ENCODE measurements at regions not wholly inside any gene's neighbourhood (a gene's known extent, or its start where the extent isn't known, plus 50 kb on each side); places are given as distances from the start of the nearest gene placed in this dataset.
A peak's percentile ranks its signal among the peaks of the same experiment; 100 is the strongest.

DNA sequence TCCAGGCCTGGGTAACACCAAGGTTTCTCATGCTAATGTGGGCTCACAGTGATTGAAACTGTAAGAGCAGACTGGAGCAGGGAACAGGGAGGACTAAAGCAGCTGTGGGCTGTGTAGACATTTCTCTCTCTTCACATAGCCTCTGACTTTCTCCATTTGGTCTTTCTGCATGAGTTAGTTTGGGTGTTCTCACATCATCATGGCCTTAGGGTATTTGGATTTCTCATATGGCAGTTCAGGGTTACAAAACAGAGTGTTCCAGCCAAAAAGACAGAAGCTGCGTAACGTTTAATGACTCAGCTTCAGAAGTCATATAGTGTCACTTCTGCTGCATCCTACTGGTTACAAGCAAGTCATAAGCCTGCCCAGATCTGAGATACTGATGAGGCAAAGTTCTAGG, 52.0 kb upstream of the OSBPL8 start:
- no peak for DNase-seq

DNA sequence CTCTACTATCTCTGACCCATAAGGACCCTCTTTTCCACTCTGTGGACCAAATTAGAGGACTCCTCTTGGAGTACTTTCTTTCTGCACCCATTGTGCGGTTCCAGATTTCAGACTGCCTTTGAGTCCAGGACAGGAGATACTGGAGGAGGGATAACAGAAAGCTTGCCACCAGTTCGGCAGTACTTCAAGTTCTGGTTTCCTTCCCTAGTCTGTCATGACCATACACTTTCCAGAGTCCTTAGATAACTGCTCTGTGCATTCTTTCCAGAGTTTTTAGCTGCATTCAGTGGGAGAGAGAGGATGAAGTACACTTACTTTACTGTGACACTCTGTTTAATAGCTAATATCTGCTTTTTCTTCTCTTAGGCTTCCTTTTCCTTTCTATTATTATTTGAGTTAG, 54.8 kb upstream of the OSBPL8 start:
- no peak for DNase-seq

DNA sequence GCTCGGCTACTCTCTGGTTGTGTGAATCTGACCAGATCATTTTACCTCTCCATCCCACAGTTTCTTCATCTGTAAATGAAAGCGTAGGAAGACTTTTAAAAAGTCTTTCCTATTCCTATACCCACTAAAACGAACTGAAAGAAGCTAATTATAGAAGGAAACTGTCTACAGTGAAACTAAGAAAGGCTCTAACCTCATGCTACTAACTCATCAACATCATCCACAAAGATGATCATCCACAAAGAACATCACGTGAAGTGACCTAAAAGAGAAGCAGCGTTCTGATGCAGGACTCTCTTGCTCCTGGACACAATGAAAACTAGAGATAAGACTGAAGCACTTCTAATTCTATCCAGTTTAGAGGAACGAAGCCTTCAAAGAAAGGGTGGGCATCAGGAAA, 58.5 kb upstream of the OSBPL8 start:
- DNase-seq = no peak

DNA sequence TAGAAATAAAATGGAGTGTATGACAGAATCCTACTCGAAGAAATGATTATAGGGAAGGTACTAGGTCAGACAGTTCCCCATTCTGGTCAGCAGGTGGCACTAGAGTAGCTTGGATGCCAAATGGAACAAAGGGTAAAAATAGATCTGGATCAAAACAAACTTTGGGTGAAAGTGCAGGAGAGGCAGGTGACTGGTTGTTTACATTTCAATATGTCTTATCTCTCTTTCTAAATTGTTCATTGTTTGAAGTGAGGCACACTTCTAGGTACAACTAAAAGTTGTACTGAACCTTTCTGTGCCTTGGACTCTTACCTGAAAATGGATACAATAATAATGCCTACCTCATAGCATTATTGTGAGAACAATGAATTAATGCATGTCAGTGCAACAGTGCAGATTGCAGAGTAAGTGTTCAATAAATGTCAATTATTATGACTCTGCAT, 62.0 kb upstream of the OSBPL8 start:
- peak; percentile 39 to 65 for DNase-seq

DNA sequence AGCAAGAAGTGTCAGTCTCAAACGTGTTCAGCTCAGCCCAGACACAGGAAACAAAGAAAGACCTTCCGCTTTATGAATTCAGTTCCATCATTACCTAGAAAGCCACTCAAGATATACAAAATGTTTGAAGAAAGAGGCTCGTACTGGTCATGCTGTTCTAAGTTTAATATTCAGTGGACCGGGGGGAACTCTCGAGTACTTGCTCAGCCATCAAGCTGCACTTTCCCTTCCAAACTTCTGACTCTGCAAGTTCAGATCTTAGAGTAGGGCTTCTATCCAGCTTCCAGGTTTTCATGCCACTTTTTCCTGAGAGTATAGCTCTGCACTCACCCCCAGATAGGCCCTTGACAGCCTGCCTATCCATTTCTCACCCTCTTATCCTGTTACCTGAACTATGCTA, 62.8 kb upstream of the OSBPL8 start:
- DNase-seq = no peak

DNA sequence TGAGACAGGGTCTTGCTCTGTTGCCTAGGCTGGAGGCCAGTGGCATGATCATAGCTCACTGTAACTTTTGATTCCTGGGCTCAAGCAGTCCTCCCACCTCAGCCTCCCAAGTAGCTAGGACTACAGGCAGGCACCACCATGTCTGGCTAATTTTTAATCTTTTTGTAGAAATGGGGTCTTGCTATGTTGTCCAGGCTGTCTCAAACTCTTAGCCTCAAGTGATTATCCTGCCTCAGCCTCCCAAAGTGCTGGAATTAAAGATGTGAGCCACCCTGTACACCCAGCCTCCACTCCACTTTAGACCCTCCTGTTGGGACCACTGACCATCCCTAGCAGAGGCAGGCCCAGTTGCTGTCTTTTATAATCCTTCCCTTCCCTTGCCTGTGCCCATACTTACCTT, 63.3 kb upstream of the OSBPL8 start:
- DNase-seq = no peak

DNA sequence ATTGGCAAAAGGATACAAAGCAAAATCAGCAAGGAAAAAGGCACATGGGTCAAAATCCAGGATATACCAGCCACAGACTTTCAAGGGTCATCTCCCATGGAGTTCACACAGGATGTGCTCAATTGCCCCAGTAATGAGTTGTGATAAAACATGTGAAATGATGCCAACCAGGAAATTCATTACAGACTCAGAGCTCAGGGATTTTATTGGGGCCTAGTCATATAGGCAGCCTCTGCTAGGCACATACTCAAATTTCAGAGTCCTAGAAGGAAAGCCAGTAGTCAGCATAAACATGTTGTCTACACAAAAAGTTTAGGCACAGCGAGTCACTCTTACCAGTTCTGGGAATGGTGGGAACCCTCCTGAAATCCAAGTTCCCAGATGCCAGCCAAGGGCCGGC, 64.4 kb upstream of the OSBPL8 start:
- DNase-seq = no peak

DNA sequence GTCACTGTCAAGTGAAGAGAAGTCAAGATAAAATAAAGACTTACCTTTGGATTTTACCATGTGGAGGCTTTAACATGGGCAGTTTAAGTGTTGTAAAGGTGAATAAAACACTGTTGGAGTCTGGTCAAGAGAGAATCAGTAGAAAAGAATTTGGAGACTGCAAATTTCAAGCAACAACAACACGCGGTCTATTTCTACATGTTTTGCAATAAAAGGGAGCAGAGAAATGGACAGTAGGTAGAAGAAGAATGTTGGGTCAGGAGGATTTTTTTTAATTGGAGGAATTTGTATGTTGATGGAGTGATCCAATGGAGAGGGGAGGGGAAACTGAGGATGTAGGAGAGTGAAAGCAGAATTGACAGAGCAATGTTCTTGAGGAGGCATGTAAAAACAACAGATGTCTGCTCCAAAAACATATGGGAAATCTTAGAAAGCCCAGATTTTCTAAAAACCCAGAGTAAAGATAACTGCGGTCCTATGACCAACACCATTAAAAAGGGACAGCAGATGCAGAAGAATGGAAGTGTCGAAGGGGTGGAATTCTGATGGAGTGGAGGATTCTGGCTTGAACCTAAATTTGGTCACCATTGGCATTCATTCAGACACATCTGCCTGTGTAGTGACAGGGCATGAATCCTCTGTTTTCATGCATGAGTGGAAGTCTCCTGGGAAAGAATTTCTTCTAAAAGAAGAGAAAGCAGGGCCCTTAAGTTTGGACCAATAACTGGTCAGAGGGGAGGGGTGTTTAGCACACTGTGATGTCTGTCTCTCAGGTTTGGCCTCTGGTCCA, 68.0 kb upstream of the OSBPL8 start:
- no peak for DNase-seq

DNA sequence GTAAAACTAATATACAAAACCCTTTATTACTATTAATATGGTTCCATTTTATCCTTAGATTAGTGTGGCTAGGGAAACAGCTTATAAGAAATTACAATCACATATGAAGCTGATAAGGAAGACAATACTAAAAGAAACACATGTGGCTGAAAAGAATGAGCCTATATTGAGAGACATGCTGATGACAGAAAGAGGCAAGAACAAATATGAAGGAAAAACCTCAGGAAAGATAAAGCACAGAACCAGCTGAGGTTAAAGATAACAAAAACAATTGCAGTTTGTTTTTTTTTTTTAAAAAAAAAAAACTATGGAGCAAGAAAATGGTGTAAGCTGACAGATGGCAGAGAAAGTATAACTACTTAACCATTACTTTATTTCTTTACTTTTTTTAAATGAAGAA, 69.2 kb upstream of the OSBPL8 start:
- DNase-seq = no peak

DNA sequence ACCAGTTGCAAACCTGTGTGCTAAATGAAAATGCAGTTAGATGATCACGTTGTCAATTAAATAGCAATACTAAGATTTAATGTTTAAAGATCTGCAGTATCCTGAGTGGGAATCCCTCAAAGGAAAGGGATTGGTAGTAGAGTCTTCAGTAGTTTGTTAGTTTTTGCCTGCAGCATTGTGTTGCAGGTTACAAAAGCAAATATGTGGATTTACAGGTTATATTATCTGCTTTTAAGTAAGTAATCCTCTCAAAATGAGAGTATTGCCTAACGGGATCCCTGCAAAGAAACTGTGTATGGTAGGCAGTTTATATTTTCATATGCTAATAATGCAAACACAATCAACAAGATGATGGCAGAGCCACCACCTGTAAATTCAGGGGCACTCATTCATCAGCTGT, 72.2 kb upstream of the OSBPL8 start:
- DNase-seq = no peak

DNA sequence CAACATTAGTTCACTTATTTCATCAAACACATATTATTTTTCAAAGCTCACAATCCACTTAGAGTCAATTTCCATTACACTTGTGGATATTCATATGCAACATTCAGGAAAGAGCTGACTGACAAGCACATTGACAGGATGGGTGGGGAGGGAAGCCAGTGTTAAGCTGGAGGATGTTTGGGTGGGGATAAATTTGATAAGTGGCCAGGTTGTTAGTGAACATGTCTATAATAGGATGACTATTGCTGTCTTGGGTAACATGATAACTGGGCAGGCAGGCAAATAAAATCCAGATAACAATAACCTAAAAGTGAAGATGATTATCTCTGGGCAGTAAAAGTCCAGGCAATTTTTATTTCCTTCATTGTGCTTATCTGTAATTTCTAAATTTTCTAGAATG, 73.8 kb upstream of the OSBPL8 start:
- no peak for DNase-seq

DNA sequence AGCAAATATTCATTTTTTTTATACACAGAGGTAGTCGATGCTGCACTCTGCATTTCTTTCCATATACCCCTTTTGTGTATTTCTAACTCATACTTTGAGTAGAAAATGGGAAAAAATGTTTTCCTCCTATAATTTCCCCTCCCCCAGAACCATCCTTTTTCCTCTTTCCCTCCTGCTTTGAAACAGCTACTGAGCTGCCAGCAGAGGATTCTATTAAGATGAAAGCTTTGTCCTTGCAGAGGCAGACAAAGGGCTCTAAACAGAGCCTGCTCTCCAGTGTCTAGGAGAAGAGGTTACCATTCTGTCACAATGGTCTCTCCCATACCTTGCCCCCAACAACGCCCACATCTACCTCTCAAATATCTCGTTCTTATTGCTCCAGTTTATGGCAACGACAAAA, 74.6 kb upstream of the OSBPL8 start:
- DNase-seq = no peak

DNA sequence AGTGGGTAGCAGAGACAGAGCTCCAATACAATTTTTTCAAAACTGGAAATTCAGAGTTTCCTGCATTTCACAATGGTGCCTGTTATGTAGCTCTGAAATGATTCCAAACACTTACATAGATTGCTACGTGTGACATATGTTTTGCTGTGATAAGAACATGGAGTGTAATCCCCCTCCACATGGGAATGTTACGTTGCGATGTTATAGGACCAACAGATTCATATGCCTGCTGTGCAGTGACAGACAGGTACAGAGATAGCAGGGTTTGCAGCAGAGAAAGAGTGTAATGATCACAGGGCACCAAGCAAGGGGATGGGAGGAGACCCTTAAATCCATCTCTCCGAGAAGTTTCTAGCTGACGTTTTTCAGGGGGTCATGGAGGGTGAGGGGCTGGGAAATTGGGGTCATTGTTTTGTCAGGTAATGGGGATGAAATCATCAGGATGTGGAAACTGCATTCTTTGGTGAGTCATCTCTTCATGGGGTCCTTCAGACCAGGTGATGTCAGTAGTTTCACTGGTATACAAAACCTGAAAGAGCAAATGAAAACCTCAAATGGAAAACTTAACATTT, 76.6 kb upstream of the OSBPL8 start:
- DNase-seq = no peak

DNA sequence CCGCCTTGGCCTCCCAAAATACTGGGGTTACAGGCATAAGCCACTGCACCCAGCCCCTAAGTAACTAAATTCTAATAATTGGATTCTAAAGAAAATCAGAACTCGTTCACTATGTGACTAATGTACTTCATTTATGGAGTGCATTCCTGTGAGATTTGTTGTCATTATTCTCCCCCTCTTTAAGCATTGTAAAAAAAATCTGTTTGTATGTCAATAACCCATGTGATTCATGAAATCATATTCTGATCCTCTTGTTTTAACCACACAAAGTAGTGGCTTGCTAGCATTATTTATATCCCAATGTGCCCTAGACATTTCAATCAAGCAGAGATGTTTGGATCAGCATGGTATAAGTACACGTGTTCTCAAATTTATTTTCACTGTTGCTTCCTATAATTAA, 78.2 kb upstream of the OSBPL8 start:
- DNase-seq = no peak

DNA sequence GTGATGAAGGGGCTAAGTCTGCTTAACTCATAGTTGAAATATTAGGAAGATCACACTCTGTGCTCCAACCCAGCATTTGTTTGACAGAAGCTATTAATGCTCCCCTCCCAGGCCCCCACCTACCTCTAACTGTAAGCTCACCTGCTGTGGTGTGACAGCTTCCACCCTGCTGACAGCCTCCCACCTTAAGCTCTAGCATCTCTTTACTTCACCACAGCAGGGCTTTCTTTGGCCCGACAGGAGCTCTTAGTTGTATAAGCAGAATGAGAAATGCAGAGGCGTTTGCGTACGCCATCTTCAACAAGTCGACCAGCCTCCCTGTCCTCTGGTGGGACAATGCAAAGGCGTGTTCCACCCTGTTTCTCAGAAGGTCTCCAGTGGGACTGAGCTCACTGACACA, 80.1 kb upstream of the OSBPL8 start:
- no peak for DNase-seq

DNA sequence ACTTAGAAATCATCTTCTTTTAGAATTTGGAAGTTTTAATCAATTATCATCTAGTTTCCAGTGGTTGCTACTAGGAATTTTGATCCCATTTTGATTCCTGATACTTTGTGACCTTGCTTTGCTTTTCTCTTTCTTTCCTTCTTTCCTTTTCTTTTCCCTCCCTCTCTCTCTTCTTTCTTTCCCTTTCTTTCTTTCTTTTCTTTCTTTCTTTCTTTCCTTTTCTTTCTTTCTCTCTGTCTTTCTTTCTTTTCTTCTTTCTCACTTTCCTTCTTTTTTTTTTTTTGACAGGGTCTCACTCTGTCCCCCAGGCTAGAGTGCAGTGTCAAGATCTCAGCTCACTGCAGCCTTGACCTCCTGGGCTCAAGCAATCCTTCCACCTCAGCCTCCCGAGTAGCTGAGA, 81.5 kb upstream of the OSBPL8 start:
- no peak for DNase-seq

DNA sequence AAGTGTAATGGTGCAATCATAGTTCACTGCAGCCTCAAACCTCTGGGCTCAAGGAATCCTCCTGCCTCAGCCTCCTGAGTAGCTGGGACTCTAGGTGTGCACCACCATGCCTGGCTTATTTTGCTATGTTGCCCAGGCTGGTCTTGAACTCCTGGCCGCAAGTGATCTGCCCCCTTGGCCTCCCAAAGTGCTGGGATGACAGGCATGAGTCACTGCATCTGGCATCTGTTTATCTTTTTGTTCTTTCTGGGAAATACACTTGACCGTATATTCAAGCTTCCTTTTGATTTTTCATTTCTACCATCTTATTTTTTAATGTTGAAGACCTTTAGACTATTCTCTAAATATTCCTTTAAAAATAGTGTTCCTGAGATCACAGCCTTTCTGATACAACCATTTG, 82.4 kb upstream of the OSBPL8 start:
- DNase-seq = no peak

DNA sequence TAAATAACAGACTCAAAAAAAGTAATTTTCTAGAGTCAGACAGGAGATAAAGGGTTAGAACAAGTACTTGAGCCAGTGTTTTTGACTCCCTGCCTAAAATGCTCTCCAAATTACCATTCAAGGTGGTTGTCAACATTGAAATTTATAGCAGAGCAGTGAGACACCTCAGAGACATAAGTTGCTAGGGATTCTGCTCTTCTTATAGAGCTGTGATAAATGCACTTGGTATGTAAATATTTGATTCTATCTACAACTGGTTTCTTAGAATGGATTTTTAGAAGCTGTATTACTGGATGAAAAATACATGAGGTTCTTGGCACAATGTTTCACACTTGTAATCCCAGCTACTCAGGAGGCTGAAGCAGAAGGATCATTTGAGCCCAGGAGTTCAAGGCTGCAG, 83.9 kb upstream of the OSBPL8 start:
- DNase-seq = no peak

DNA sequence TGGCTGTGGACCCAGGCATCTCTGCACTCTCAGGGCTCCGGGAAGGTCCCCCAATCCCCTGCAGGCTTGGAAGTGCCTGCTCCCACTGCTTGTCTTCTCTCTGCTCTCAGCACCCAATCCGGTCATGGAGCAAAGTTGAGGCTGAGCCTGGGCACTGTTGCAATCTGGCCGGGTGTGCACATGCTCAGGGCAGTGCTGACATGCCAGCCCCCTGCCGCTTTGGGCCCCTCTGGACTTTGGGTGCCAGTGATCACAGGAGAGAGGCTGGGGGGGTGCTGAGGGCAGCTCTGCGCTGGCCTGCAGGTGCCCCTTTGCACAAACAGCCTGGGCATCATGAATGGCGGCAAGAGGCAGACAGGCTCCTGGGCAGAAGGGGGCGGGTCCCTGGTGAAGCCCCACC, 85.4 kb upstream of the OSBPL8 start:
- no peak for DNase-seq

DNA sequence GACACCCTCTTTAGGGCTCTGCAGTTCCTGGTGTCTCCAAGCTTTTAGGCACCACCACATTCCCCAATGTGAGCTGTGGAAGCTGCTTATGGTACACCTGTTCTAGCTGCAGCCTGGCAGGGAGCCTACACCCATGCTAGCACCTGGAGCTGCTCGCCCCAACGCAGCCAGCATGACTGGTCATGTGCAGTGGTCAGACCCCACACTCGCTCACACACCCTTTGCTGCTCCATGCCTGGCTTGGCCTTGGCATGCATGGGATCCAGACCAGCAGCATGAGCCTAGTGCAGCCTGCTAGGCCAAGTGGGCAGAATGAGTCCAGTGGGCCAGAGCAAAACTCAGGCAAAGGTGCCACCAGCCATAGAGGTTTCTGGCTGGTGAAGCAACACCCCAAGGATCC, 86.4 kb upstream of the OSBPL8 start:
- no peak for DNase-seq

DNA sequence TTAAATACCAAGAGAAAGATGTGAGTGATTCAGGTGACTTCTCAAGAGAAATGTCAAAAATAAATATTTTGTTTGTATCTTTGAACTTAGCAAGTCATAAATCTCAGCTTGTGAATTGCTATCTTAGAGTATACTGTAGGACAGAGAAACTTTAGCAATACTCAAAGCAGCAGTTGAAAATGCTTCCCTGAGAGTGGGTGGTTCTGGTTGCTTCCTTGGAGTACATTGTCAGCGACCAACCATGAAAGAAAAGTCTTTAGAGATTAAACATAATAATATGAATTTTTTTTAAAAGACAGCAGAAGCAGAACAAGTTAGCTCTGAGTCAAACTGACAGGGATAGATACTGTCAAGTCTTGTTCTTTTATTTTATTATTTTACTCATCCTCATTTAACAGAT, 86.8 kb upstream of the OSBPL8 start:
- DNase-seq = no peak

DNA sequence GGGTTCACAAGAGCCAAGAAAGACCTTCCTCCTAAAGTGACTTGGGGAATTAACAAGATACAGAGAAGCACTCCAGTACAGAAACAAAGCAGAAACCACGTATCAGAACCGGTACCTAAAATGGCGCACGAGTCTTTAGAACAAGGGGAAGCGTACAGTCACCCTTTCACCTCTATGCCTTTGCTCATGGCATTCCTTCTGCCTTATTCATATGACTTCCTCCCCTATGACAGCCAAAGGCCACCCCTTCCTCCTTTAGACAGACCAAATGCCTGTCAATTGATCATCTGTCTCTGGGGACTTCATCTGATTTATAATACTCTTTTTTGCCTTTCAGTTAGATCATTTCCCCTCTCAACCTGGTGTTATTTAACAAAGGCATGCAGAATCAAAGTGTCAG, 89.5 kb upstream of the OSBPL8 start:
- no peak for DNase-seq

DNA sequence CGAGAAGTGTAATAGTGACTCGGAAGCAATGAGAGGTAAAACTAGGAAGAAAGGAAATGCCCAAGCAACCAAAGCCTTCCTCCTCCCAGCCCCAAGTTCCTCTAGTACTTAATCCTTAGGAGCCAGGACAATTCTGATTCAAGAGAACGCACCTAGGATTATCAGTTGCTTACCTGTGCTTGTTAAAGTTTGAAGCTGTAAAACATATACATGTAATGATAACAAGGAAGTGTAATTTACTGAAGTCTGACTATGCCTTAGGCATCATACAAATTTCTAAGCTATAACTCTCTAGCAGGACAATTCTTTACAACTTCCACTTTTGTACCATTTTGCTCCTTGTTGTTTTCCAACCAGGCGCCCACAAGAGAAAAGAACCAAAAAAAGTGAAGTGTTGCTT, 92.8 kb upstream of the OSBPL8 start:
- DNase-seq = no peak

DNA sequence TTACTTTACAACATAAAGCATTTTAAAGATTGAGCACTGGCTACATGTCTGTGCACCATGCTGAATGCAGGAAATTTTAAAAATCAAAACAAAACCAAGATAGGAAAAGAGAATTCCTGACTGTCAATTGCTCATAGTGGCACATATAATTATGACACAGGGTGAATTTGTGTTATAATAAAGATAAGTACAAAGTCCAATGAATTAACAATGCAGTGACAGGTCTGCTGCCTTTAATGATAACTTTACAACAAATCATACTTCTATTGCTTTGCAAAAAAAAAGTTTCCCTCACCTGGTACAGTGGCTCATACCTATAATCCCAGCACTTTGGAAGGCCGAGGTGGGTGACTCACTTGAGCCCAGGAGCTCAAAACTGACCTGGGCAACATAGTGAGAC, 93.8 kb upstream of the OSBPL8 start:
- no peak for DNase-seq

DNA sequence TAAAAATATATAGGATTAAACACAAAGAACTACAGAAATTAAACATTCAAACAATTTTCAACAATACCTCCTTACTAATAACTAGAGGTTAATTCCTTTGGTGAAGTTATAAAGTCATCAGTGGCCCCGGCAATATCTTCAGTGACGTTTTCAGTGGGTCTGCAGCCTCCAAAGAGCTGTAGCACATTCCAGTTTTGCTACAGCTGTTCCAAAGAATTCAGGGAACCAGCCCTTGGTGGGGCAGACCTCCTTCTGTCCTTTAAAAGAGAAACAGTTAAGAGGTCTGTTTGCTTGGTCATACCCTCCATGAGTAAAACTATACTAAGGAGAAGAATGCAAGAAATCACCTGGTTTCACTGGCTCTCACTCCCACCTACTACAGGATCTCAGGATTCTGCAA, 99.2 kb upstream of the ZDHHC17 start:
- no peak for DNase-seq

Data from activated CD4-positive, alpha-beta T cell treated with anti-CD3 and anti-CD28 coated beads for 4 hours (primary cell).